Skeletal muscle tissue (tissue), 3 donors: ENCODE measurements at regions not wholly inside any gene's neighbourhood (a gene's known extent, or its start where the extent isn't known, plus 50 kb on each side); places are given as distances from the start of the nearest gene placed in this dataset.

Experiments
- H3K27ac ChIP-seq: one replicate; pipeline ENCODE4 v1.7.0; 2013; ENCODE audit warnings: mild to moderate bottlenecking, low read depth, low read length, inconsistent platforms
- H3K27me3 ChIP-seq, 3 donors: one replicate each; pipeline ENCODE4 v1.7.0; 2013; ENCODE audit warnings: low read length in 3 of 3; ENCODE audit not compliant: control insufficient read depth in 3 of 3, insufficient read depth in 3 of 3
- H3K36me3 ChIP-seq, 3 donors: one replicate each; pipeline ENCODE4 v1.7.0; 2013; ENCODE audit warnings: low read length in 3 of 3; ENCODE audit not compliant: control insufficient read depth in 3 of 3, insufficient read depth in 3 of 3
- H3K4me1 ChIP-seq, 3 donors: one replicate each; pipeline ENCODE4 v1.7.0; 2013; ENCODE audit warnings: low read length in 3 of 3, mild to moderate bottlenecking in 3 of 3; ENCODE audit not compliant: control insufficient read depth in 3 of 3, insufficient read depth in 3 of 3
- H3K4me3 ChIP-seq, 3 donors: one replicate each; pipeline ENCODE4 v1.7.0; 2013; ENCODE audit warnings: low read length in 3 of 3
- H3K9ac ChIP-seq, 3 donors: one replicate each; pipeline ENCODE4 v1.7.0; 2013; ENCODE audit warnings: low read length in 3 of 3, mild to moderate bottlenecking in 3 of 3, moderate library complexity in 2 of 3, low read depth in 1 of 3
- H3K9me3 ChIP-seq, 3 donors: one replicate each; pipeline ENCODE4 v1.7.0; 2013; ENCODE audit warnings: low read length in 3 of 3; ENCODE audit not compliant: control insufficient read depth in 3 of 3
- donor health status: Osteomylitis.

GRCh38 chr16:65414284-65414984, 292.6 kb upstream of the CDH11 start:
- Histone ChIP-seq H3K27ac (no peak overlapping the region), H3K36me3 (no peaks in the 10 kb centered on the region)

GRCh38 chr16:65413861-65414260, 292.0 kb upstream of the CDH11 start:
- Histone ChIP-seq H3K27ac (no peak overlapping the region), H3K9ac (no peak overlapping the region), H3K36me3 (no peaks in the 10 kb centered on the region), H3K4me1 (peaks cover 0 to 6% (median 0%) of the 10 kb centered on the region in 3 donors), H3K4me3 (no peak overlapping the region), H3K27me3 (no peaks in the 10 kb centered on the region), H3K9me3 (no peaks in the 10 kb centered on the region)

More at GRCh38 chr16:65414284-65414984, 292.6 kb upstream of the CDH11 start:
- Histone ChIP-seq H3K27me3 (no peaks in the 10 kb centered on the region), H3K4me3 (no peak overlapping the region), H3K9me3 (no peaks in the 10 kb centered on the region), H3K4me1 (peaks cover 0 to 6% (median 0%) of the 10 kb centered on the region in 3 donors), H3K9ac (no peak overlapping the region)

DNA sequence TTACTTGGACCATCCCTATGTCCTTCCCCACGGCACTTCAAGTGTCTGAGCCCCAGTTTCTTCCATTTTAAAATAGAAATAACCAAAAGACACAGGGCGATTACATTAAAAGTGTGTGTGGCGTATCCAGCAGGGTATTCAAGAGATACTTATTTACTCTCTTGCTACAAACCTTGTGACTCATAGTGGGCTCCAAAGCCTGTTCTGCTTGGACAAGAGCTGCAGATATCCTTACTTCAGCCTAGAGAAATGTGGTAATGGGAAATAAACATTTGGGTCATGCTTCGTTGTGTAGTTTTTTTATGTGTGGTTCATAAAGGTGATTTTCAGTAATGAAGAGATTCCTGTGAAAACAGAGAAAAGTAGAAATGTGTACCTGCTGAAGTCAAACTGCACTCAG, 288.9 kb upstream of the CDH11 start:
- Histone ChIP-seq H3K27me3 (no peaks in the 10 kb centered on the region), H3K27ac (no peak overlapping the region), H3K9ac (no peak overlapping the region), H3K9me3 (no peaks in the 10 kb centered on the region), H3K4me1 (peaks cover 0 to 6% (median 0%) of the 10 kb centered on the region in 3 donors), H3K4me3 (no peak overlapping the region), H3K36me3 (no peaks in the 10 kb centered on the region)

DNA sequence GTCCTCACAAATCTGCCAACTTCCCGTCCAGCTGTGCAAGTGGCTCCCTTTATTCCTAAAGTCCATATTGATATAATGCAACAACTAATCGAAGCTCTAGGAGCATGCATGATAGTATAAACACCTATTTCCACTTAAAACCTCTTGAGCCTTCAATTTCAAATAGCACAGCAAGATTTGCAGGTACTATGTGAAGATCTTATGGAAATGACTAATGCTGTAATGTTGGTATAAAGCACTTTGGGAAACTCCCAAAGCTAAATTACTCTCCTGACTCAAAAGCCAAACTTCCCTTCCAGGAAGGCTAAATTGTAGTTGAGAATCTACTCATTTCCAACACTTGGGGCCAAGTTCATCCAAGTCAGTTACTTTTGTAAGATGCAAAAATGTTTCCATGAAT, 287.6 kb upstream of the CDH11 start:
- Histone ChIP-seq H3K9ac (no peak overlapping the region), H3K4me1 (peaks cover 0 to 5% (median 0%) of the 10 kb centered on the region in 3 donors)

GRCh38 chr16:65406933-65407332, 285.1 kb upstream of the CDH11 start:
- no peak overlapping the region for H3K9ac ChIP-seq
- H3K27me3 ChIP-seq: no peaks in the 10 kb centered on the region
- no peaks in the 10 kb centered on the region for H3K36me3 ChIP-seq
- no peak overlapping the region for H3K4me3 ChIP-seq
- H3K4me1 ChIP-seq: no peaks in the 10 kb centered on the region
- no peaks in the 10 kb centered on the region for H3K9me3 ChIP-seq
- H3K27ac ChIP-seq: no peak overlapping the region

More for the DNA sequence above, 287.6 kb upstream of the CDH11 start:
- Histone ChIP-seq H3K27ac (no peak overlapping the region), H3K9me3 (no peaks in the 10 kb centered on the region), H3K27me3 (no peaks in the 10 kb centered on the region), H3K4me3 (no peak overlapping the region), H3K36me3 (no peaks in the 10 kb centered on the region)

GRCh38 chr16:65406116-65406515, 284.3 kb upstream of the CDH11 start:
- Histone ChIP-seq H3K27ac (no peak overlapping the region), H3K27me3 (no peaks in the 10 kb centered on the region), H3K9ac (no peak overlapping the region), H3K4me1 (no peaks in the 10 kb centered on the region), H3K4me3 (no peak overlapping the region), H3K9me3 (no peaks in the 10 kb centered on the region), H3K36me3 (no peaks in the 10 kb centered on the region)

- Histone ChIP-seq H3K27ac (no peak overlapping the region), H3K4me3 (no peak overlapping the region), H3K9ac (no peak overlapping the region), H3K36me3 (no peaks in the 10 kb centered on the region), H3K9me3 (no peaks in the 10 kb centered on the region), H3K4me1 (no peaks in the 10 kb centered on the region), H3K27me3 (no peaks in the 10 kb centered on the region)
Measured at GRCh38 chr16:65394281-65394680, 272.4 kb upstream of the CDH11 start.

- Histone ChIP-seq H3K27ac (no peak overlapping the region), H3K4me3 (no peak overlapping the region), H3K27me3 (no peaks in the 10 kb centered on the region), H3K4me1 (no peaks in the 10 kb centered on the region), H3K9me3 (no peaks in the 10 kb centered on the region), H3K9ac (no peak overlapping the region), H3K36me3 (no peaks in the 10 kb centered on the region)
Measured at GRCh38 chr16:65392806-65393565, 271.1 kb upstream of the CDH11 start.

DNA sequence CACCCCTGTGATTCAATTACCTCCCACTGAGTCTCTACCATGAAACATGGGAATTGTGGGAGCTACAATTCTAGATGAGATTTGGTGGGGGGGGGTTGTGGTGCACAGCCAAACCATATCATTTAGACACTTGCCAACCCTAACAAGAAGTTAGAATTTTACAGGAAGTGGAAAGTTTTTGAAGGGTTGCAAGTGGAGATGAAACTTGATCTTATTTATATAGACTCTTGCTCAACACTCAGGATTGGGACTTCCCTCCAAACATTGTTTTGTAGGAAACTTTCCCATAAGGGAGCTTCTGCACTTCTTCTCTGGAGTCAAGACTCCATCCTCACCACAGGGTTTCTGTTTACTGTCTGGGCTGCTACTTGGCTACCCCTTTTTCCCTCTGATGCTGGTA, 266.7 kb upstream of the CDH11 start:
- no peaks in the 10 kb centered on the region for H3K9me3 ChIP-seq
- no peak overlapping the region for H3K4me3 ChIP-seq
- H3K9ac ChIP-seq: no peak overlapping the region
- no peak overlapping the region for H3K27ac ChIP-seq
- H3K36me3 ChIP-seq: no peaks in the 10 kb centered on the region
- no peaks in the 10 kb centered on the region for H3K27me3 ChIP-seq
- H3K4me1 ChIP-seq: no peaks in the 10 kb centered on the region

GRCh38 chr16:65386672-65387071, 264.8 kb upstream of the CDH11 start:
- H3K4me1 ChIP-seq: no peaks in the 10 kb centered on the region
- H3K27ac ChIP-seq: no peak overlapping the region
- H3K9me3 ChIP-seq: no peaks in the 10 kb centered on the region
- no peaks in the 10 kb centered on the region for H3K36me3 ChIP-seq
- H3K9ac ChIP-seq: no peak overlapping the region
- H3K4me3 ChIP-seq: no peak overlapping the region
- no peaks in the 10 kb centered on the region for H3K27me3 ChIP-seq
